ENCODE measurements at regions not wholly inside any gene's neighbourhood (a gene's known extent, or its start where the extent isn't known, plus 50 kb on each side); places are given as distances from the start of the nearest gene placed in this dataset.

DNA sequence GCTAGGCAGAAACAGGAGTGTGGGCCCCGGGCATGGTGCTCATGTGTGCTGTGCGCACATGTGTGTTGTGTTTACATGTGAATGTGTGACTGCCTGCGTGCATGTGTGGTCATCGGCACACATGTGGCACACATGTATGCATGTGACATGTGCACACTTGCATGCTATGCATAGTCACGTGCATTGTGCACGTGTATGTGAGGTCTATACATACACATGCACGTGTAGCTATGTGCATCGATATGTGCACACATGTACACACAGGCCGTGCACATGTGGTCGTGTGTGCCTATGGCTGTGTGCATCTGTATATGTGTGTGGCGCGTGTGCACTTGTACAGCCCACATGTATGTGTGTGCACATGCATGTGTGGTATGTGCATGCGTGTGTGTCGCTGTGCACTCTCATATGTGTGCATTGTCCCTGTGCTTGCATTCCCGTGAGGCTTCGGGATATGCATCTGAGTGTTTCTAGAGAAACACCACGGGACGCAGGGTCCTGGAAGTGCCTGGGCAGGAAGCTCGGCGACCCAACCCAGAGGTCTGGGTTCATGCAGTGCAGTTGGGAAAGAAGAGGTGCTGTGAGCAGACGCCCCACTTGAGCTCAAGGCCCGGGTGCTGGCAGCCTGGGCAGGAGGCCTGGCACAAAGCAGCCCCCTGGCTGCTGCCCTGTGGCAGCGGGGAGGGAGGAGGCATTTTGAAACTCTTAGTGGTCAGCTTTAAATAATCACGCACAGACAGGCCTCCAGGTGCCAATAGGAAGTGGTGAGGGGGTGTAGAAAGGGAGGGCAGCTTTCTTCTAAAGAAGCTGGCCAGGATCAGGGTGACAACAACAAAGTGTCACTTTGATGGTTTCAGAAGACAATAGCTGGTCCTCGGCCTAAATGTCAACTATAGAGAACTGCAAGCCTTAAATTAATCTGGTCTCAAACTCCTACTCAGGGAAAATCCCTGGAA is 410.0 kb upstream of the MGMT start:
- Histone ChIP-seq H3K36me3 (no peaks in the 10 kb centered on the region), H3K27me3 (no peaks in the 10 kb centered on the region), H3K27ac (no peak overlapping the region), H3K4me1 (no peaks in the 10 kb centered on the region), H3K9me3 (no peaks in the 10 kb centered on the region), H3K4me3 (no peak overlapping the region)
- 80 to 88% (median 87%) methylated on average over 19 to 25 of the region's 25 CpGs for WGBS, 4 donors
- no peak for DNase-seq
- peak in 1 of 4 donors; percentile 29 for ATAC-seq
- TF ChIP-seq, protein P1, sequence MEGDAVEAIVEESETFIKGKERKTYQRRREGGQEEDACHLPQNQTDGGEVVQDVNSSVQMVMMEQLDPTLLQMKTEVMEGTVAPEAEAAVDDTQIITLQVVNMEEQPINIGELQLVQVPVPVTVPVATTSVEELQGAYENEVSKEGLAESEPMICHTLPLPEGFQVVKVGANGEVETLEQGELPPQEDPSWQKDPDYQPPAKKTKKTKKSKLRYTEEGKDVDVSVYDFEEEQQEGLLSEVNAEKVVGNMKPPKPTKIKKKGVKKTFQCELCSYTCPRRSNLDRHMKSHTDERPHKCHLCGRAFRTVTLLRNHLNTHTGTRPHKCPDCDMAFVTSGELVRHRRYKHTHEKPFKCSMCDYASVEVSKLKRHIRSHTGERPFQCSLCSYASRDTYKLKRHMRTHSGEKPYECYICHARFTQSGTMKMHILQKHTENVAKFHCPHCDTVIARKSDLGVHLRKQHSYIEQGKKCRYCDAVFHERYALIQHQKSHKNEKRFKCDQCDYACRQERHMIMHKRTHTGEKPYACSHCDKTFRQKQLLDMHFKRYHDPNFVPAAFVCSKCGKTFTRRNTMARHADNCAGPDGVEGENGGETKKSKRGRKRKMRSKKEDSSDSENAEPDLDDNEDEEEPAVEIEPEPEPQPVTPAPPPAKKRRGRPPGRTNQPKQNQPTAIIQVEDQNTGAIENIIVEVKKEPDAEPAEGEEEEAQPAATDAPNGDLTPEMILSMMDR (IDR thresholded peaks at IDR 0.05): no peak
- intact Hi-C loops (cut with DNase I): no loop called here

DNA sequence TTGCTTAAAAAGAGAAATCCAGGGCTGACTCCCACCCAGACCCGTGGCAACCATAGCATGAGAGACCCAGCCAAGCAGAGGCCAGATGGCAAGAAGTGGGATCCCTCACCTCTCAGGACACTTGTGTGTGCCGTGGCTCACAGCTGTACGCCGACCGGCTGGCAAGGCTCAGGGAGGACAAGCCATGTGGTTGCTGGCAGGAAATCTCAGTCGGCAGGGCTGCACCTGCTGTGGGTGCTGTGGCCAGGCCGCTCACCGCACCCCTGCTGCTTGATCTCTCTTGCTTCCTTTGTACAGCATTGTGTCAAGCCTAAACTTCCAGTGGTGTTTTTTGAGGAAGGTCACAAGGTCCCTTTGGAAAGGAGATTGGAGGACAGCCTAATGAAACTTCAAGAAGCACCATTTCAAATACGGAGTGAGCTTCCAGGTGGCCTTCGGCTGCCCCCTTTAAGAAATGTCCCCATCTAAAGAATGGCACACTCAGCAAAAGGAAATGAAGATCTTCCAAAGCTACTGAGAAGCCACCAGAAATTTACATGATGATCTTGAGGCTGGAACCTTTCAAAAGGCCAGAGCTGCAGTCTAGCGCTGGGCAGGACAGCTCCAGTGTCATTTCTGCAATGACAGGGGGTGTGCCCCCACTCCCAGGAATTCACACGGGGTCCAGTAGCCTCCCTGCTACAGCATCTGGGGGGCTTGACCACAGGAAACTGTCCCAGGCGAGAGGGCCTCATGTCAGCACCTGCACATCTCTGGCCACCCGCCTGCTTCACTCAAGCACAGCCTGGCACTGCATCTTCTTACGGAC is 409.0 kb upstream of the MGMT start:
- WGBS, 4 donors: 67 to 77% (median 72%) methylated on average over 12 to 15 of the region's 15 CpGs
- TF ChIP-seq POLR2A (IDR thresholded peaks at IDR 0.05): no peak
- no peaks in the 10 kb centered on the region for H3K4me1 ChIP-seq
- intact Hi-C loops (cut with DNase I): no loop called here
- no peaks in the 10 kb centered on the region for H3K9me3 ChIP-seq
- no peaks in the 10 kb centered on the region for H3K36me3 ChIP-seq
- no peak overlapping the region for H3K27ac ChIP-seq
- ATAC-seq (no peak), DNase-seq (no peak)
- no peaks in the 10 kb centered on the region for H3K27me3 ChIP-seq
- no peak overlapping the region for H3K4me3 ChIP-seq

DNA sequence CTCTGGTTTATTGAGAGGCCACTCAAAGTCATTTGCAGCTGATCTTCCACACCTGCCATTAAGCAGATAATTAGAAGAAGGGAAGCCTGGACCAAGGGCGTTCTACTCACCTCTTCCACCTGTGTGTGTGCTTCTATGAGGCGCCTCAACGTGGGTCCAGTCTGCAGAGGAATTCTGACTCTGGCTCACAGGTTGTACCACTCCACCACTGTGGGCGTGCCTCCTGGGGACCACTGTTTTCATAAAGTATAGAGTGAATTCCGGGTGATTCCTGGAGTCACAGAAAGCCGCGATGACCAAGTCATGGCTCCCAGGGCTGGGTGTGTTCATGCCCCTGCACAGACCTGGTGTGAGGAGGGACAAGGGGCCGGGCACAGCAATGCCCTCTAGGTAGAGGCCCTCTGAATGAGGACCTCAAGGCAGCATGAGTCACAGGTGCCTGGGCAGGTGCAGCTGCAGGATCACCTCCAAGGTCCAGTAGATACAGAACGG is 408.3 kb upstream of the MGMT start:
- H3K4me1 ChIP-seq: no peaks in the 10 kb centered on the region
- no peak for DNase-seq
- H3K4me3 ChIP-seq: no peak overlapping the region
- no peaks in the 10 kb centered on the region for H3K36me3 ChIP-seq
- WGBS, 4 donors: 85 to 98% (median 97%) methylated on average over 5 to 9 of the region's 9 CpGs
- intact Hi-C loops (cut with DNase I): no loop called here
- H3K9me3 ChIP-seq: no peaks in the 10 kb centered on the region
- no peak overlapping the region for H3K27ac ChIP-seq
- TF ChIP-seq, protein P1 (IDR thresholded peaks at IDR 0.05): no peak
- no peak for TF ChIP-seq POLR2A (IDR thresholded peaks at IDR 0.05)
- H3K27me3 ChIP-seq: no peaks in the 10 kb centered on the region
- ATAC-seq: no peak

DNA sequence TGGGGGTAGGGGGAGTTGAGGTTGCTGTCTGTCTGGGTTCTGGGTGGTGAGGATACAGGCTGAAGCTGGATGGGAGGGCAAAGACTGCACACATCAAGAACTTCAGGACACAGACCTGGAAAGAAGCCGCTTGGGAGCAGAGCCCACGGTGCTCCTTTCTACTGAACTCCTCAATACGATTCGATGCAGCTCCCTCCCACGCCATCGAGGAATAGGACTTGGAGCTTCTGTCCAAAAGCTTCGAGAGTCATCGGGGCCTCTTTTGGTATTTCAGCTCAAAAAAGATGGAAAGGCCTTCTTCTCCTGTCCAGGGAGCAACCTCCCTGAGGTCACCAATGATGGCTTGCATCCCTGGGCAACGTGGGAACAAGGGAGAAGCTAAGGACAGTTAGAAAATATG is 407.1 kb upstream of the MGMT start:
- H3K27ac ChIP-seq: no peak overlapping the region
- H3K4me1 ChIP-seq: no peaks in the 10 kb centered on the region
- no peaks in the 10 kb centered on the region for H3K36me3 ChIP-seq
- ATAC-seq (no peak), DNase-seq (no peak)
- H3K4me3 ChIP-seq: no peak overlapping the region
- WGBS, 4 donors: 88 to 93% (median 91%) methylated on average over 9 of the region's 9 CpGs
- intact Hi-C loops (cut with DNase I): no loop called here
- H3K27me3 ChIP-seq: no peaks in the 10 kb centered on the region
- no peaks in the 10 kb centered on the region for H3K9me3 ChIP-seq
- TF ChIP-seq, protein P1 (IDR thresholded peaks at IDR 0.05): no peak
- TF ChIP-seq POLR2A (IDR thresholded peaks at IDR 0.05): no peak
